Cardiac muscle cell (in vitro differentiated cells and primary cell): ENCODE measurements at regions not wholly inside any gene's neighbourhood (a gene's known extent, or its start where the extent isn't known, plus 50 kb on each side); places are given as distances from the start of the nearest gene placed in this dataset.

Experiments
- DNase-seq, 2 donors: peaks; one replicate each; pipeline versions ENCODE4 v3.0.0 to v3.0.0-alpha.2; 2010 to 2017; ENCODE audit warnings: low read depth in 1 of 2, low spot score in 1 of 2
- H3K27ac ChIP-seq: fragments of 200-600 bp; sonication (generic); 2 replicates; pipeline ENCODE4 v1.5.1; 2016
- H3K27me3 ChIP-seq: fragments of 200-600 bp; sonication (generic); 2 replicates; pipeline ENCODE4 v1.6.0; 2016; ENCODE audit warnings: control low read depth
- H3K36me3 ChIP-seq: fragments of 200-600 bp; sonication (generic); 2 replicates; pipeline ENCODE4 v1.5.1; 2016; ENCODE audit warnings: control low read depth
- H3K4me1 ChIP-seq: fragments of 200-600 bp; sonication (generic); 2 replicates; pipeline ENCODE4 v1.8.1; 2017; ENCODE audit warnings: low read depth, mild to moderate bottlenecking, mixed run types
- H3K4me3 ChIP-seq: fragments of 200-600 bp; sonication (generic); 2 replicates; pipeline ENCODE4 v1.5.1; 2016; ENCODE audit warnings: mild to moderate bottlenecking
- H3K9me3 ChIP-seq: fragments of 200-600 bp; sonication (generic); 2 replicates; pipeline ENCODE4 v1.5.1; 2017; ENCODE audit warnings: low read depth, mild to moderate bottlenecking, control low read depth
- CTCF ChIP-seq: IDR thresholded peaks from 2 replicates; pipeline ENCODE4 v1.5.1; 2012; ENCODE audit warnings: low read depth, mild to moderate bottlenecking, low read length

DNA sequence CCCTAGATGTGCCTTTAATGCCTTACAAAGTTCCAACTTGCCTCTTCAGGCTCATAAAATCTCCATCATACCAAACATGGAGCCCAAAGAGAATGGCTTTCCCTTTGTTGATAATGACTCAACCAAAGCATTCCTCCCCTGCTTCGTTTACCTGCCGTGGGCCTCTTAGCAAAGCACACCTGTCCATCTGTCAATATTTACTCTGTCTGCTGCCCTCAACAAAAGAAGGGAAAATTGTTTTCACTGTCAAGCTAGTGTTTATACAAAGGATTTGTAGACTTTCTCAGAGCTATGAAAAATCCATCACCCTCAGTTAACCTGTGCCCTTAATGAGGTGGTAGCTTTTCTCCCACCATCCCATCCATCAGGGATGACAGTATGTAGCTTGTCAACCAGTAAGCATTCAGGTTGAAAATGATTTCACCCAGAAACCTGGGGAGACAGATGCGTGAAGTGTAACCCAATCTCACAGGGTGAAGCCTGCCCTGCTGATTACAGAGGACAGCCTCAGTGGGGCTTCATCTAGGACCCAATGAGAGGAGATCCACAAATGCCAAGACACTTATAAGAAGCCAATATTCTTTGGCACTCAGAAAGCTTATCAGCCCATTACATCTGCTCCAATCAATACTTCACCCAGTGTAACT is 278.1 kb downstream of the NUAK1 start:
- Histone ChIP-seq H3K4me3 (no peak overlapping the region), H3K27ac (no peak overlapping the region), H3K4me1 (no peaks in the 10 kb centered on the region), H3K9me3 (no peaks in the 10 kb centered on the region), H3K36me3 (no peaks in the 10 kb centered on the region), H3K27me3 (no peaks in the 10 kb centered on the region)
- TF ChIP-seq CTCF = no peak
- no peak for DNase-seq

- no peaks in the 10 kb centered on the region for H3K36me3 ChIP-seq
- no peaks in the 10 kb centered on the region for H3K27me3 ChIP-seq
- no peak for DNase-seq
- no peaks in the 10 kb centered on the region for H3K4me1 ChIP-seq
- TF ChIP-seq CTCF = no peak
- H3K4me3 ChIP-seq = no peak overlapping the region
- H3K9me3 ChIP-seq = no peaks in the 10 kb centered on the region
- H3K27ac ChIP-seq = no peak overlapping the region
Observed at GRCh38 chr12:105861227-105861626, 277.5 kb downstream of the NUAK1 start.

DNA sequence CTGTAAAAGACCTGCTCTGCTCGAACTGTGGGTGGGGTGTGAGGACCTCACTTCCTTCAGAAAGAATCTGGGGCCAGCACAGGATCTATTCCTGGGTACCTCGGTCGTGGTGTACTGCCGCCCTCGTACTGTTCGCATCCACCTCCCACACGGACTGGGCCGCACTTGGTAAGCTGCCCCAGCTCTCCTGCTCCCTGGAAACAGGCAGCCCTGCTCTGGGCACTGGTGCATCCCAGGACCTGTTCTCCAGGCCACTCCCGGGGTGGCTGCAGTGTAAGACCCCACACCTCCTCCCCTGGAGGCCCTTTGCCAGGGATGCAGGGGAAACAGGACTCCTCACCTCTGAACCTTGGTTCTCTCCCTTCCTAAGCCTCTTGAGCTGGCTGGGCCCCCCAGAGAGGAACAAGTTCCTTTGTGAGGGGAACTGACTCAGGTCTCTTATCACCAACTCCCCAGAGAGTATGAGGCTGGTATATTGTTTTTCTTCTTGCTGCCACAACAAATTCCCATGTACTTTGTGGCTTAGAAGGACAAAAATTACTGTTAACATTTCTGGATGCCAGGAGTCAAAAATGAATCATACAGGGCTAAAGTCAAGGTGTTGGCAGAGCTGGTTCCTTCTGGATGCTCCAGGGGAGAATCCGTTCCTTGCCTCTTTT is 276.5 kb downstream of the NUAK1 start:
- DNase-seq = peak in 1 of 2 donors; percentile 41
- Histone ChIP-seq H3K36me3 (no peaks in the 10 kb centered on the region), H3K27ac (no peak overlapping the region), H3K27me3 (no peaks in the 10 kb centered on the region), H3K4me3 (no peak overlapping the region), H3K9me3 (no peaks in the 10 kb centered on the region), H3K4me1 (no peaks in the 10 kb centered on the region)
- TF ChIP-seq CTCF = no peak

GRCh38 chr12:105864316-105864715 is 274.4 kb downstream of the NUAK1 start:
- Histone ChIP-seq H3K9me3 (no peaks in the 10 kb centered on the region), H3K4me1 (no peaks in the 10 kb centered on the region), H3K36me3 (no peaks in the 10 kb centered on the region), H3K27ac (no peak overlapping the region), H3K27me3 (no peaks in the 10 kb centered on the region), H3K4me3 (no peak overlapping the region)
- DNase-seq = no peak
- no peak for TF ChIP-seq CTCF

GRCh38 chr12:105864901-105865300 is 273.9 kb downstream of the NUAK1 start:
- no peak for DNase-seq
- H3K4me1 ChIP-seq = no peaks in the 10 kb centered on the region
- no peaks in the 10 kb centered on the region for H3K36me3 ChIP-seq
- no peaks in the 10 kb centered on the region for H3K9me3 ChIP-seq
- H3K4me3 ChIP-seq = no peak overlapping the region
- no peak for TF ChIP-seq CTCF
- no peaks in the 10 kb centered on the region for H3K27me3 ChIP-seq
- H3K27ac ChIP-seq = no peak overlapping the region
